ENCODE measurements at regions not wholly inside any gene's neighbourhood (a gene's known extent, or its start where the extent isn't known, plus 50 kb on each side); places are given as distances from the start of the nearest gene placed in this dataset.

- peaks cover 3% of the 10 kb centered on the region; the same call in 1 of the 2 replicates for H3K4me1 Mint-ChIP-seq
- POLR2A ChIA-PET: no interaction called here
- CTCF ChIA-PET: no interaction called here
Observed at GRCh38 chr15:39181940-39182339, 398.9 kb upstream of the THBS1 start.

More at GRCh38 chr15:39181940-39182339, 398.9 kb upstream of the THBS1 start:
- DNase-seq (ENCODE audit: low spot score) (no peak), ATAC-seq (no peak)
- Mint-ChIP-seq H3K9me3 (no peaks in the 10 kb centered on the region), H3K36me3 (no peaks in the 10 kb centered on the region), H3K4me3 (no peak overlapping the region), H3K27ac (no peak overlapping the region), H3K27me3 (ENCODE audit: low read depth) (no peaks in the 10 kb centered on the region)
- TF ChIP-seq FOXP4 (CRISPR knock-in tag; IDR thresholded peaks at IDR 0.05) (no peak), ARID4B (CRISPR knock-in tag; IDR thresholded peaks at IDR 0.05; ENCODE audit: borderline replicate concordance) (no peak), SMAD4 (CRISPR knock-in tag; IDR thresholded peaks at IDR 0.05) (no peak), CDX4 (CRISPR knock-in tag; IDR thresholded peaks at IDR 0.05; ENCODE audit: borderline replicate concordance) (no peak), ZNF317 (CRISPR knock-in tag; IDR thresholded peaks at IDR 0.05; ENCODE audit: borderline replicate concordance, low read depth) (no peak), ZNF281 (CRISPR knock-in tag; IDR thresholded peaks at IDR 0.05) (no peak), ATF3 (CRISPR knock-in tag; conservative IDR thresholded peaks at IDR 0.05) (no peak)
